ENCODE measurements at regions not wholly inside any gene's neighbourhood (a gene's known extent, or its start where the extent isn't known, plus 50 kb on each side); places are given as distances from the start of the nearest gene placed in this dataset.

- TF ChIP-seq CTCF (IDR thresholded peaks at IDR 0.05), result no peak
- TF ChIP-seq POLR2A (IDR thresholded peaks at IDR 0.05), result no peak
- no peak for TF ChIP-seq POLR2AphosphoS5 (IDR thresholded peaks at IDR 0.05)
Measured at GRCh38 chr3:132953683-132954082, 84.5 kb upstream of the TMEM108 start.
